ENCODE measurements at regions not wholly inside any gene's neighbourhood (a gene's known extent, or its start where the extent isn't known, plus 50 kb on each side); places are given as distances from the start of the nearest gene placed in this dataset.

- peaks cover 89% of the 10 kb centered on the region for H3K27me3 ChIP-seq (ENCODE audit: insufficient read depth, low read length)
- CTCF ChIA-PET, result interaction anchor here (1.0 to 1.3 kb wide), 2 partner anchors 41 to 263 kb away, joined by 3 to 4 read pairs; no protein-coding TSS in a partner anchor
- POLR2A ChIA-PET, result no interaction called here
- no peaks in the 10 kb centered on the region for H3K79me2 ChIP-seq (ENCODE audit: insufficient read depth, low read length)
- H3K4me1 ChIP-seq (ENCODE audit: control insufficient read depth in 1 of 2, insufficient read depth in 2 of 2, low read length in 2 of 2), result no peaks in the 10 kb centered on the region
- no TSS peak for BruUV-seq (replicated peaks)
- H2AFZ ChIP-seq (ENCODE audit: low read depth, low read length, poor library complexity, severe bottlenecking), result no peak overlapping the region
- intact Hi-C loops (cut with micrococcal nuclease), result no loop called here
- no peaks in the 10 kb centered on the region for H3K9me3 ChIP-seq (ENCODE audit: control insufficient read depth in 1 of 2, insufficient read depth in 1 of 2, low read depth in 1 of 2, low read length in 2 of 2)
- no peaks in the 10 kb centered on the region for H3K9me2 ChIP-seq (ENCODE audit: insufficient read depth)
- H3K36me3 ChIP-seq (ENCODE audit: control insufficient read depth in 1 of 2, insufficient read depth in 2 of 2, low read length in 2 of 2), result no peaks in the 10 kb centered on the region
- no peak overlapping the region for H3K4me3 ChIP-seq (replicated peaks in 1 of 2; ENCODE audit: low read depth in 1 of 2, low read length in 2 of 2)
- DNase-seq (ENCODE audit: low read depth, low spot score) (no peak), ATAC-seq (no peak)
- RAD21 ChIA-PET (ENCODE audit: low non-redundant PET in 1 of 2, low total read pairs in 2 of 2, uncharacterized antibody in 2 of 2, unreplicated experiment in 2 of 2), result no interaction called here
- H3K9ac ChIP-seq (ENCODE audit: low read length), result no peak overlapping the region
- no peaks in the 10 kb centered on the region for H4K20me1 ChIP-seq (ENCODE audit: insufficient read depth)
- no peak overlapping the region for H3K27ac ChIP-seq (ENCODE audit: low read depth, low read length)
- TF ChIP-seq ZBTB33 (IDR thresholded peaks at IDR 0.05; ENCODE audit: extremely low read depth, insufficient replicate concordance, low read length) (no peak), REST (IDR thresholded peaks at IDR 0.05; ENCODE audit: low read depth) (no peak), CEBPB (IDR thresholded peaks at IDR 0.05; ENCODE audit: low read depth) (no peak), ZNF274 (IDR thresholded peaks at IDR 0.05; ENCODE audit: low read depth, low read length) (no peak)
- no peak overlapping the region for H3K4me2 ChIP-seq (ENCODE audit: low read length)
These were observed 567.4 kb upstream of the ZFHX3 start for GRCh38 chr16:73615071-73615940.
